ENCODE measurements at regions not wholly inside any gene's neighbourhood (a gene's known extent, or its start where the extent isn't known, plus 50 kb on each side); places are given as distances from the start of the nearest gene placed in this dataset.

GRCh38 chr2:167607731-167608130 is 639.7 kb downstream of the STK39 start:
- no peak for DNase-seq (ENCODE audit: low read depth)
- no peak overlapping the region for H3K4me3 ChIP-seq (ENCODE audit: low read length)
- TF ChIP-seq, protein P1, sequence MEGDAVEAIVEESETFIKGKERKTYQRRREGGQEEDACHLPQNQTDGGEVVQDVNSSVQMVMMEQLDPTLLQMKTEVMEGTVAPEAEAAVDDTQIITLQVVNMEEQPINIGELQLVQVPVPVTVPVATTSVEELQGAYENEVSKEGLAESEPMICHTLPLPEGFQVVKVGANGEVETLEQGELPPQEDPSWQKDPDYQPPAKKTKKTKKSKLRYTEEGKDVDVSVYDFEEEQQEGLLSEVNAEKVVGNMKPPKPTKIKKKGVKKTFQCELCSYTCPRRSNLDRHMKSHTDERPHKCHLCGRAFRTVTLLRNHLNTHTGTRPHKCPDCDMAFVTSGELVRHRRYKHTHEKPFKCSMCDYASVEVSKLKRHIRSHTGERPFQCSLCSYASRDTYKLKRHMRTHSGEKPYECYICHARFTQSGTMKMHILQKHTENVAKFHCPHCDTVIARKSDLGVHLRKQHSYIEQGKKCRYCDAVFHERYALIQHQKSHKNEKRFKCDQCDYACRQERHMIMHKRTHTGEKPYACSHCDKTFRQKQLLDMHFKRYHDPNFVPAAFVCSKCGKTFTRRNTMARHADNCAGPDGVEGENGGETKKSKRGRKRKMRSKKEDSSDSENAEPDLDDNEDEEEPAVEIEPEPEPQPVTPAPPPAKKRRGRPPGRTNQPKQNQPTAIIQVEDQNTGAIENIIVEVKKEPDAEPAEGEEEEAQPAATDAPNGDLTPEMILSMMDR (conservative IDR thresholded peaks at IDR 0.05; ENCODE audit: low read depth, low read length), result no peak

- no peak overlapping the region for H3K4me3 ChIP-seq (ENCODE audit: low read length)
- TF ChIP-seq, protein P1 (conservative IDR thresholded peaks at IDR 0.05; ENCODE audit: low read depth, low read length), result no peak
- no peak for DNase-seq (ENCODE audit: low read depth)
Measured at GRCh38 chr2:167607211-167607610, 640.2 kb downstream of the STK39 start.

DNA sequence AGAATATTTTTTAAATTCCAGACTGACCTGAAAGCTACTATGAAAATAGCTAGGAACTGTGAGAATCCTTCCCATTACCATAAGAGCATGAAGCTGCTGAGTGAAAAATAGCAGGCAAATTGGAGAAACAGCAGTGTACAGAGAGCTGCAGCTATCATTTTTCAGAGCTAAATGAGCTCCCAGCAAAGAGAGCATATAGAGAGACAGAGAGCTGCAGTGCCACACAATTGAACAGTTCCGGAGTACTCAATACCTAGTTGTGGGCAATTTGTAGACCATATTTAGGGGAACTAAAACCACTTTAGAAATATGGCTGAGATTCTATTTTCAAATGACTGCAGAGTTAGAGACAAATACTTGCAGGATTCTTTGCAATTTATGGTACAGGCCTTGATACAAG is 645.3 kb downstream of the STK39 start:
- DNase-seq (ENCODE audit: low read depth), result no peak
- TF ChIP-seq, protein P1 (conservative IDR thresholded peaks at IDR 0.05; ENCODE audit: low read depth, low read length), result no peak
- H3K4me3 ChIP-seq (ENCODE audit: low read length), result no peak overlapping the region

DNA sequence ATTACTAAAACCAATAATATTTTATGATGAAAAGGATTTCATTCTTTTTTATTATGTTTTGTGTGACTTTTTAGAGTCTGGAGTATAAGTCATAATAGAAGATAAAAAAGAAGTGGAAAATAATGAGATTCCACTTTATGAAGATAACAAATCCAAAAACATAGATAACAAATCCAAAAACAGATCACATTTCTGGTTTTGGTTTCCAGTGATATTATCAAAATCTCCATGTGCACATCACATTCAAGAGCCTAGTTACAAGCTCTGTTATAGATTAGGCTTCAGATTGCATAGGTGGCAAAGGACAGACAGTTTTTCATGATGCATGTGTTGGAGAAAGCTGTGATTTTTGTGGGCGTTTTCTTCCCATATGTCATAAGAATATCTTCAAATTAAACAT is 648.2 kb downstream of the STK39 start:
- no peak for DNase-seq (ENCODE audit: low read depth)
- TF ChIP-seq, protein P1 (conservative IDR thresholded peaks at IDR 0.05; ENCODE audit: low read depth, low read length), result no peak
- no peak overlapping the region for H3K4me3 ChIP-seq (ENCODE audit: low read length)

- no peak overlapping the region for H3K4me3 ChIP-seq (ENCODE audit: low read length)
- DNase-seq (ENCODE audit: low read depth), result no peak
- TF ChIP-seq, protein P1 (conservative IDR thresholded peaks at IDR 0.05; ENCODE audit: low read depth, low read length), result no peak
Measured at GRCh38 chr2:167595839-167596471, 651.4 kb downstream of the STK39 start.

DNA sequence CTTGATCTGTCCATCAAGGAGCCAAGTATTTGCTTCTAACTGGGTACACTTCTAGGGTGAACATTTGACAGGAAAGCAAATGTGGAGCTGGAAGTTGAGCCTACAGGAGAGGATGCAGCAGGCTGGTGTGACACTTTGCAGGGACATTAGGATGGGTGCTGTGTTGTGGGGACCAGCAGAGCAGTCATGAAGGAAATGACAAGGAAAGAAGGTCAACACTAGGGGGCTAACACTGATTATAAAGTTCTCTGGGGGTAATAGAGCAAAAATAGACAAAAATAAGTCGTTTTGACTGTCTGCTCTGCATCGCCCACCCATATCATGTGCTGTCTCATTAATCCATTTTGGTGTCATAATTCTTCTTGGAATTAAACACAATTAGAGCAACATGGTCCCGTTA is 652.4 kb downstream of the STK39 start:
- TF ChIP-seq, protein P1 (conservative IDR thresholded peaks at IDR 0.05; ENCODE audit: low read depth, low read length), result no peak
- no peak for DNase-seq (ENCODE audit: low read depth)
- no peak overlapping the region for H3K4me3 ChIP-seq (ENCODE audit: low read length)

DNA sequence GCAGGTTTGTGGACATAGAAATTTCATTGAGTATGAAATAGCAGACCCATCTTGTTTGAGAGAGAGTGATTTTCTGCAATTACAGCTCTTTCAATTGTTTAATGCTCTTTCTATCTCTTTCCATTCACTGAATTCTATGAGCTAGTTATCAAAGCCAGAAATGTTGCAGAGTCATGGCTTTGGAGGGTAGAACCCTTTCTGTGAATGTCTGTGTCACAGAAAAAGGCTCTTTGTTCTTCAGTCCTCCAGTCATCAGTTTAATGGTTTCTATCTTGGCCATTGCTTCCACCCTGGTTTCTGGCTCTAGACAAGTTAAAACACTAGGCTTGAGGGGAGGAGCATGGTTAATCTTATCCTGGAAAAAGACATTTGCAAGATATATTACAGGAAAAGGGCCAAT is 655.0 kb downstream of the STK39 start:
- no peak overlapping the region for H3K4me3 ChIP-seq (ENCODE audit: low read length)
- TF ChIP-seq, protein P1 (conservative IDR thresholded peaks at IDR 0.05; ENCODE audit: low read depth, low read length), result no peak
- DNase-seq (ENCODE audit: low read depth), result no peak
